Caco-2 (cell line): ENCODE measurements at regions not wholly inside any gene's neighbourhood (a gene's known extent, or its start where the extent isn't known, plus 50 kb on each side); places are given as distances from the start of the nearest gene placed in this dataset.

Experiments used
- BruUV-seq: library from RNA; stranded (reverse); fragments of 400-500 nt; replicated peaks from 2 replicates; lab custom pipeline; 2021; lab: Mats Ljungman, UMichigan
- CTCF ChIA-PET: fragments of 300-600 bp; sonication (Branson Sonifier 250); formaldehyde crosslinking; loops from one replicate; lab custom pipeline; 2022; ENCODE audit warnings: antibody characterized with exemption; lab: Charles Lee
- POLR2A ChIA-PET: fragments of 300-600 bp; sonication (Branson Sonifier 250); formaldehyde crosslinking; loops from one replicate; lab custom pipeline; 2022; ENCODE audit warnings: antibody characterized with exemption; lab: Charles Lee
- DNase-seq, 2 experiments: peaks; one replicate each; pipeline versions ENCODE4 v3.0.0 to v3.0.0-alpha.2; 2020 to 2022
- H3K27me3 ChIP-seq: replicated peaks from 2 replicates; pipeline ENCODE4 v1.6.0; 2011; ENCODE audit warnings: low read length; ENCODE audit not compliant: control insufficient read depth, insufficient read depth
- H3K36me3 ChIP-seq: 2 replicates; pipeline ENCODE4 v1.5.1; 2011; ENCODE audit warnings: low read length; ENCODE audit not compliant: control insufficient read depth, insufficient read depth
- H3K4me1 ChIP-seq: fragments of 250-450 bp; sonication (Bioruptor Pico); 2 replicates; pipeline ENCODE4 v1.5.1; 2020; ENCODE audit warnings: mild to moderate bottlenecking
- H3K4me3 ChIP-seq: 2 replicates; pipeline ENCODE4 v1.5.1; 2011; ENCODE audit warnings: low read depth, mild to moderate bottlenecking, control low read depth, low read length
- H3K9me3 ChIP-seq: fragments of 250-450 bp; sonication (Bioruptor Pico); 2 replicates; pipeline ENCODE4 v1.5.1; 2020; ENCODE audit warnings: mild to moderate bottlenecking, moderate library complexity
- H3K27ac Mint-ChIP-seq: one replicate; pipeline ENCODE4 v1.8.0; 2022; ENCODE audit warnings: mixed read lengths; ENCODE audit not compliant: unreplicated experiment
- H3K27me3 Mint-ChIP-seq: one replicate; pipeline ENCODE4 v1.8.0; 2022; ENCODE audit warnings: mixed read lengths; ENCODE audit not compliant: insufficient read depth, unreplicated experiment
- H3K36me3 Mint-ChIP-seq: one replicate; pipeline ENCODE4 v1.8.0; 2022; ENCODE audit warnings: mild to moderate bottlenecking, mixed read lengths; ENCODE audit not compliant: insufficient read depth, unreplicated experiment
- H3K4me1 Mint-ChIP-seq: one replicate; pipeline ENCODE4 v1.8.0; 2022; ENCODE audit warnings: low read depth, mixed read lengths; ENCODE audit not compliant: unreplicated experiment
- H3K4me3 Mint-ChIP-seq: one replicate; pipeline ENCODE4 v1.8.0; 2022; ENCODE audit warnings: mild to moderate bottlenecking, moderate library complexity, mixed read lengths; ENCODE audit not compliant: unreplicated experiment
- H3K9me3 Mint-ChIP-seq: one replicate; pipeline ENCODE4 v1.8.0; 2022; ENCODE audit warnings: mixed read lengths; ENCODE audit not compliant: unreplicated experiment
- CTCF ChIP-seq, 2 experiments: fragments of 200-600 bp in 1 of 2; IDR thresholded peaks; 1 replicate in 1 of 2; 2 replicates in 1 of 2; pipeline versions ENCODE4 v1.5.1 to v1.8.0; 2011 to 2022; ENCODE audit warnings: antibody characterized with exemption in 1 of 2, control low read depth in 1 of 2, inconsistent platforms in 1 of 2, low read depth in 1 of 2, low read length in 1 of 2, mild to moderate bottlenecking in 1 of 2, moderate library complexity in 1 of 2; ENCODE audit not compliant: insufficient read depth in 1 of 2, severe bottlenecking in 1 of 2, unreplicated experiment in 1 of 2
- intact Hi-C: fragments of 100-400 bp; cut with micrococcal nuclease; formaldehyde crosslinking; loops from one replicate; pipeline ENCODE4 v1.10.0; 2022; ENCODE audit not compliant: unreplicated experiment

DNA sequence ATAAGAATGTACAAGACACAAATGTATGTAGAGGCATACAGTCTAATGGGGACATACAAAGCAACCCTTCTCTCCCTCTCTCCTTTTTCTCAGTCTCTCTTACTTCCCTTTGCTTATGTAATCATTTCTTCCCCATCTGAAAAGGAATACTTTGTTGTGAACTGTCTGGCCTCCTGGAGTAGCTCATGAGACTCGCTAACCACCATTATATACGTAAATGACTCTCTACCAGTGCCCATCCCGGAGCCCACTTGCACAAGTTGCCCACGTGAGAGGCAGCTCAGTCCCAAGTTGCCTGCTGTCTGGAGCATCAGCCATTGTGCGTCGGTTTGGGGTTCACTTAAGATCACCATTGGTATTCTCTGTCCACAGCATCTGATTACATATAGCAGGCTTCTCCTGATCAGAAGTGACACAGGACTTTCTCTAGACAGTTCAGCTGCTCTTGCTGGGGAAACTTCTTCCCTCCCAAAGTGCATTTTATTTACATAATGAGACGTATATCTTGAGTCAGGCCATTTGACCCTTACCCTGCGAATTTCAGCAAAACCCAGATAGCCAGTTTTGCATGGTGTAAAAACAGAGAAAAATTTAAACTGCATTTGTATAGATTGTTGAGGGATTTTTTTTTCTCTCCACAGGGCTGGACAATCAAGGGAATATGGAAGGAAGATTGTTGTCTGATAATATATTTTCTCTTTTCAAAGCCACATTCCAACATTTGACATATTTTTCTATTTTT lies 220.7 kb upstream of the EGLN3 start:
- intact Hi-C loops: no loop called here
- ChIA-PET CTCF (no interaction called here), POLR2A (no interaction called here)
- H3K27me3 ChIP-seq: no peaks in the 10 kb centered on the region
- Mint-ChIP-seq H3K9me3 (no peaks in the 10 kb centered on the region), H3K27ac (no peak overlapping the region), H3K27me3 (no peaks in the 10 kb centered on the region), H3K4me1 (peaks cover 8% of the 10 kb centered on the region), H3K36me3 (no peaks in the 10 kb centered on the region), H3K4me3 (no peak overlapping the region)
- no peaks in the 10 kb centered on the region for H3K9me3 ChIP-seq
- H3K36me3 ChIP-seq: no peaks in the 10 kb centered on the region
- peaks cover 8% of the 10 kb centered on the region; the same call in 1 of the 2 replicates for H3K4me1 ChIP-seq
- DNase-seq: no peak
- BruUV-seq: no TSS peak
- H3K4me3 ChIP-seq: no peak overlapping the region
- no peak for TF ChIP-seq CTCF (IDR thresholded peaks at IDR 0.05; ENCODE audit: insufficient read depth in 1 of 2, low read depth in 1 of 2, low read length in 1 of 2, severe bottlenecking in 1 of 2, unreplicated experiment in 1 of 2)

DNA sequence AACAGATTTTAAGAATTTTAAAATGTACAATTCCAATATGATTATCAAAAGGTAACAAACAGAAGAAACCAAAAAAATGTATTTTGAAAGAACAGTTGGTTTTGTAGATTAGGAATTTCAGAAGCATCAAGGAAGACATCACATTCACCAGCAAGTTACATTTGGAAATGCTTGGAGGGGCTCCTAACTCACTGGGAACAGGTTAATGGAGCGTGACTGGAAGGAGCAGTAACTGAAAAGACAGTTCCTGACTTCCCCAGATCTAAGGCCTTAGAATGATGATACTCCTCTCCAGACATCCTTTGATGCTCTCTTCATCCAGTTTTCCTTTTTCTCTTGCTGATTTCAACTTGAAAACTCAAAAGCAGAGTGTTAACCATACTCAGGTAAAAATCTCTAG lies 220.0 kb upstream of the EGLN3 start:
- Histone ChIP-seq H3K36me3 (no peaks in the 10 kb centered on the region), H3K9me3 (no peaks in the 10 kb centered on the region), H3K4me3 (no peak overlapping the region), H3K4me1 (peaks cover 8% of the 10 kb centered on the region; the same call in 1 of the 2 replicates), H3K27me3 (no peaks in the 10 kb centered on the region)
- CTCF ChIA-PET: interaction anchor here (0.7 kb wide), 1 partner anchor 670 kb away, joined by 5 read pairs; no protein-coding TSS in a partner anchor
- intact Hi-C loops: no loop called here
- DNase-seq: no peak
- POLR2A ChIA-PET: no interaction called here
- H3K4me3 Mint-ChIP-seq: no peak overlapping the region
- TF ChIP-seq CTCF (IDR thresholded peaks at IDR 0.05; ENCODE audit: insufficient read depth in 1 of 2, low read depth in 1 of 2, low read length in 1 of 2, severe bottlenecking in 1 of 2, unreplicated experiment in 1 of 2): no peak
- BruUV-seq: no TSS peak
- H3K4me1 Mint-ChIP-seq: peaks cover 8% of the 10 kb centered on the region
- no peaks in the 10 kb centered on the region for H3K27me3 Mint-ChIP-seq
- H3K36me3 Mint-ChIP-seq: no peaks in the 10 kb centered on the region
- H3K9me3 Mint-ChIP-seq: no peaks in the 10 kb centered on the region
- no peak overlapping the region for H3K27ac Mint-ChIP-seq

GRCh38 chr14:34169561-34169960 lies 218.7 kb upstream of the EGLN3 start:
- POLR2A ChIA-PET: no interaction called here
- TF ChIP-seq CTCF (IDR thresholded peaks at IDR 0.05; ENCODE audit: insufficient read depth in 1 of 2, low read depth in 1 of 2, low read length in 1 of 2, severe bottlenecking in 1 of 2, unreplicated experiment in 1 of 2): no peak
- H3K4me1 ChIP-seq: peaks cover 8% of the 10 kb centered on the region; the same call in 1 of the 2 replicates
- no peak overlapping the region for H3K27ac Mint-ChIP-seq
- no peaks in the 10 kb centered on the region for H3K9me3 ChIP-seq
- no peaks in the 10 kb centered on the region for H3K36me3 Mint-ChIP-seq
- CTCF ChIA-PET: no interaction called here
- no peaks in the 10 kb centered on the region for H3K9me3 Mint-ChIP-seq
- intact Hi-C loops: no loop called here
- no TSS peak for BruUV-seq
- no peak for DNase-seq
- H3K36me3 ChIP-seq: no peaks in the 10 kb centered on the region
- H3K27me3 ChIP-seq: no peaks in the 10 kb centered on the region
- peaks cover 8% of the 10 kb centered on the region for H3K4me1 Mint-ChIP-seq
- H3K4me3 ChIP-seq: no peak overlapping the region
- H3K27me3 Mint-ChIP-seq: no peaks in the 10 kb centered on the region
- H3K4me3 Mint-ChIP-seq: no peak overlapping the region
